GM12873 (cell line): ENCODE measurements at regions not wholly inside any gene's neighbourhood (a gene's known extent, or its start where the extent isn't known, plus 50 kb on each side); places are given as distances from the start of the nearest gene placed in this dataset.

Experiments used
- CTCF ChIP-seq: IDR thresholded peaks from 2 replicates; pipeline ENCODE4 v1.5.1; 2012; ENCODE audit warnings: low read depth, mild to moderate bottlenecking, moderate library complexity, low read length, control low read depth; ENCODE audit not compliant: insufficient read depth; ENCODE audit errors: missing control alignments

GRCh38 chr2:62307469-62308389 is 111.8 kb downstream of the B3GNT2 start:
- no peak for TF ChIP-seq CTCF

GRCh38 chr2:62306751-62307468 is 111.0 kb downstream of the B3GNT2 start:
- no peak for TF ChIP-seq CTCF

GRCh38 chr2:62305421-62306176 is 109.7 kb downstream of the B3GNT2 start:
- TF ChIP-seq CTCF = no peak

GRCh38 chr2:62304429-62305417 is 108.8 kb downstream of the B3GNT2 start:
- no peak for TF ChIP-seq CTCF

- TF ChIP-seq CTCF = no peak
Measured at GRCh38 chr2:62303788-62304187, 107.9 kb downstream of the B3GNT2 start.

GRCh38 chr2:62302631-62303435 is 106.9 kb downstream of the B3GNT2 start:
- no peak for TF ChIP-seq CTCF
